IMR-90 (cell line): ENCODE measurements at regions not wholly inside any gene's neighbourhood (a gene's known extent, or its start where the extent isn't known, plus 50 kb on each side); places are given as distances from the start of the nearest gene placed in this dataset.

Experiments used
- ATAC-seq: fragments of 200-7000 bp; cut with Tn5 transposase; 2 replicates; pipeline ENCODE4 v1.9.1; 2020; ENCODE audit warnings: low read depth, mild to moderate bottlenecking, moderate library complexity
- BruUV-seq: library from RNA; stranded (reverse); fragments of 400-500 nt; replicated peaks from 2 replicates; lab custom pipeline; 2021; lab: Mats Ljungman, UMichigan
- CTCF ChIA-PET: fragments of 300-600 bp; formaldehyde crosslinking; extraction: SDS; loops from one replicate; lab custom pipeline; 2021; ENCODE audit warnings: antibody characterized with exemption; lab: Yijun Ruan, JAX
- POLR2A ChIA-PET: fragments of 300-600 bp; sonication (Branson Sonifier 250); formaldehyde crosslinking; loops from one replicate; lab custom pipeline; 2022; ENCODE audit warnings: antibody characterized with exemption; ENCODE audit not compliant: unreplicated experiment; lab: Charles Lee
- DNase-seq: peaks from one replicate; pipeline ENCODE4 v3.0.0; 2013
- H2AFZ ChIP-seq: replicated peaks from 2 replicates; pipeline ENCODE3; 2013; ENCODE audit warnings: low read length, mild to moderate bottlenecking; ENCODE audit not compliant: poor library complexity
- H2AK5ac ChIP-seq: 2 replicates; pipeline ENCODE4 v1.6.1; 2013; ENCODE audit warnings: low read depth, low read length, inconsistent platforms
- H2AK9ac ChIP-seq: replicated peaks from 2 replicates; pipeline ENCODE3; 2013; ENCODE audit warnings: mild to moderate bottlenecking, low read depth, low read length, moderate library complexity; ENCODE audit not compliant: poor library complexity
- H2BK120ac ChIP-seq: 2 replicates; pipeline ENCODE4 v1.6.1; 2013; ENCODE audit warnings: low read depth, low read length, inconsistent platforms
- H2BK15ac ChIP-seq: 3 replicates; pipeline ENCODE4 v1.6.1; 2013; ENCODE audit warnings: low read depth, low read length, inconsistent platforms
- H2BK20ac ChIP-seq: 2 replicates; pipeline ENCODE4 v1.6.1; 2013; ENCODE audit warnings: low read depth, mild to moderate bottlenecking, inconsistent platforms, low read length, moderate library complexity
- H2BK5ac ChIP-seq: 2 replicates; pipeline ENCODE4 v1.6.1; 2013; ENCODE audit warnings: mild to moderate bottlenecking, low read depth, low read length, inconsistent platforms; ENCODE audit not compliant: poor library complexity, severe bottlenecking
- H3K14ac ChIP-seq: replicated peaks from 2 replicates; pipeline ENCODE4 v1.6.1; 2013; ENCODE audit warnings: low read depth, low read length, inconsistent platforms
- H3K18ac ChIP-seq: 2 replicates; pipeline ENCODE4 v1.6.1; 2013; ENCODE audit warnings: low read depth, low read length, control low read depth
- H3K23ac ChIP-seq: 2 replicates; pipeline ENCODE4 v1.6.1; 2013; ENCODE audit warnings: low read depth, low read length, inconsistent platforms
- H3K27ac ChIP-seq: 2 replicates; pipeline ENCODE4 v1.5.1; 2013; ENCODE audit warnings: mild to moderate bottlenecking, control low read depth, low read length; ENCODE audit not compliant: insufficient read depth
- H3K27me3 ChIP-seq: 2 replicates; pipeline ENCODE4 v1.6.1; 2013; ENCODE audit warnings: low read length; ENCODE audit not compliant: control insufficient read depth, insufficient read depth
- H3K36me3 ChIP-seq: 2 replicates; pipeline ENCODE4 v1.6.1; 2013; ENCODE audit warnings: low read length, mixed read lengths; ENCODE audit not compliant: control insufficient read depth, insufficient read depth
- H3K4ac ChIP-seq: 2 replicates; pipeline ENCODE4 v1.6.1; 2013; ENCODE audit warnings: low read depth, low read length, inconsistent platforms
- H3K4me1 ChIP-seq: 2 replicates; pipeline ENCODE4 v1.6.1; 2013; ENCODE audit warnings: low read length, mixed read lengths; ENCODE audit not compliant: control insufficient read depth, insufficient read depth
- H3K4me2 ChIP-seq: 2 replicates; pipeline ENCODE4 v1.6.1; 2013; ENCODE audit warnings: low read depth, mild to moderate bottlenecking, control low read depth, low read length, moderate library complexity
- H3K4me3 ChIP-seq: 2 replicates; pipeline ENCODE4 v1.5.1; 2013; ENCODE audit warnings: low read depth, mild to moderate bottlenecking, control low read depth, low read length, moderate library complexity; ENCODE audit not compliant: insufficient read depth
- H3K56ac ChIP-seq: 2 replicates; pipeline ENCODE4 v1.6.1; 2013; ENCODE audit warnings: low read length, inconsistent platforms; ENCODE audit not compliant: insufficient read depth; ENCODE audit errors: extremely low read depth
- H3K79me1 ChIP-seq, 2 experiments: 2 replicates each; pipeline ENCODE4 v1.6.1; 2013; ENCODE audit warnings: low read length in 2 of 2, inconsistent platforms in 1 of 2, low read depth in 1 of 2
- H3K9ac ChIP-seq: 2 replicates; pipeline ENCODE4 v1.6.1; 2013; ENCODE audit warnings: low read depth, low read length, control low read depth
- H3K9me1 ChIP-seq: 2 replicates; pipeline ENCODE4 v1.6.1; 2013; ENCODE audit warnings: low read length, inconsistent platforms; ENCODE audit not compliant: insufficient read depth
- H3K9me3 ChIP-seq: 2 replicates; pipeline ENCODE4 v1.6.1; 2013; ENCODE audit warnings: low read length; ENCODE audit not compliant: control insufficient read depth, insufficient read depth
- H4K20me1 ChIP-seq: 2 replicates; pipeline ENCODE4 v1.6.1; 2013; ENCODE audit warnings: low read length, inconsistent platforms; ENCODE audit not compliant: insufficient read depth
- H4K5ac ChIP-seq: 2 replicates; pipeline ENCODE4 v1.6.1; 2013; ENCODE audit warnings: mild to moderate bottlenecking, low read depth, low read length, control low read depth
- H4K8ac ChIP-seq, 2 experiments: 2 replicates each; pipeline ENCODE4 v1.6.1; 2013; ENCODE audit warnings: low read depth in 2 of 2, low read length in 2 of 2, control low read depth in 1 of 2, inconsistent platforms in 1 of 2
- H4K91ac ChIP-seq: 2 replicates; pipeline ENCODE4 v1.6.1; 2013; ENCODE audit warnings: low read depth, low read length, inconsistent platforms; ENCODE audit not compliant: insufficient read depth
- BHLHE40 ChIP-seq: fragments of 150-350 bp; IDR thresholded peaks from 2 replicates; pipeline ENCODE4 v1.6.1; 2016; ENCODE audit warnings: mild to moderate bottlenecking, low read depth, low read length
- CEBPB ChIP-seq: IDR thresholded peaks from 2 replicates; pipeline ENCODE4 v1.6.1; 2012; ENCODE audit warnings: low read depth, low read length, improper control_type of control experiment
- CHD1 ChIP-seq: IDR thresholded peaks from 2 replicates; pipeline ENCODE4 v1.6.1; 2012; ENCODE audit warnings: low read depth, low read length, improper control_type of control experiment
- MAFK ChIP-seq: IDR thresholded peaks from 2 replicates; pipeline ENCODE4 v1.6.1; 2012; ENCODE audit warnings: low read depth, low read length, improper control_type of control experiment
- MAZ ChIP-seq: IDR thresholded peaks from 2 replicates; pipeline ENCODE4 v1.6.1; 2012; ENCODE audit warnings: low read depth, mild to moderate bottlenecking, low read length, improper control_type of control experiment, moderate library complexity, borderline replicate concordance
- NFE2L2 ChIP-seq: fragments of 150-350 bp; IDR thresholded peaks from 2 replicates; pipeline ENCODE4 v1.6.1; 2016; ENCODE audit warnings: low read depth, mild to moderate bottlenecking, low read length
- POLR2A ChIP-seq: IDR thresholded peaks from 2 replicates; pipeline ENCODE4 v1.6.1; 2012; ENCODE audit warnings: mild to moderate bottlenecking, low read depth, low read length
- RFX5 ChIP-seq: IDR thresholded peaks from 2 replicates; pipeline ENCODE4 v1.8.0; 2012; ENCODE audit warnings: low read depth, mild to moderate bottlenecking, low read length, moderate library complexity
- SMC3 ChIP-seq: fragments of 150-350 bp; IDR thresholded peaks from 2 replicates; pipeline ENCODE4 v1.6.1; 2016; ENCODE audit warnings: low read depth, mild to moderate bottlenecking, antibody characterized with exemption, low read length, moderate library complexity
- WGBS, 2 experiments: methylation state at CpG; one replicate each; pipeline versions ENCODE4 v1.1.5 to v1.1.7; 2013; ENCODE audit warnings: missing lambda C conversion rate in 2 of 2; ENCODE audit not compliant: insufficient read length in 1 of 2; ENCODE audit errors: extremely low coverage in 2 of 2; 5-methylcytosine and 5-hydroxymethylcytosine counted together
- dilution Hi-C: fragments of 300-500 bp; cut with HindIII; formaldehyde crosslinking; loops from one replicate; pipeline ENCODE4 v1.14.3; 2018; ENCODE audit warnings: low sequenced_read_pairs; ENCODE audit not compliant: unreplicated experiment
- in situ Hi-C: fragments of 300-500 bp; cut with MboI; formaldehyde crosslinking; loops from 3 replicates; pipeline ENCODE4 v1.14.3; 2019; ENCODE audit warnings: low sequenced_read_pairs, inconsistent platforms, mixed read lengths
- intact Hi-C: fragments of 100-400 bp; cut with micrococcal nuclease; formaldehyde crosslinking; loops from 2 replicates; pipeline ENCODE4 v1.10.0; 2022

DNA sequence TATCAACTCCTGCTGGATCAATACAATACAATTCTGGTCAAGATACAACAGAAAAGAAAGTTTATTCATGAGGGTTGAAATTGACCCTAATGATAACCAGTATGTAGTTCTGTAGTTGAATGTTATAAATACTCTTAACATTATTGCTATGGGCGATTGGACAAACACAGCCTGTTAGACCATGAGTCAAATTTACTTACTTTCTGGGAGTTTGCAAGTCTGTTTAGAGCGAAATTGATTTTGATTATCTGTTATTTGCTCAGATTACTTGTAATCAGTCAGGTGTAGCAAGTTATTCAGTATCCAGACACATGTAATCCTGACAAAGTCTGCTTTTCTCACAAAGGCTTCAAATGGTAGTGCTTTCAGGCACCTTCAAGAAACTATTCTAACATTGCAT lies 216.6 kb upstream of the B3GALT2 start:
- no peak for ATAC-seq
- H3K18ac ChIP-seq = no peak overlapping the region
- H2BK20ac ChIP-seq = no peak overlapping the region
- ChIA-PET CTCF (no interaction called here), POLR2A (no interaction called here)
- H2AK9ac ChIP-seq = no peak overlapping the region
- no peaks in the 10 kb centered on the region for H3K9me1 ChIP-seq
- no peaks in the 10 kb centered on the region; the same call in 1 of the 2 replicates for H3K4me1 ChIP-seq
- no peak for TF ChIP-seq MAZ
- TF ChIP-seq CHD1 = no peak
- no peak for TF ChIP-seq SMC3
- TF ChIP-seq CEBPB = no peak
- TF ChIP-seq MAFK = no peak
- TF ChIP-seq BHLHE40 = no peak
- no peak for TF ChIP-seq NFE2L2
- TF ChIP-seq POLR2A = no peak
- TF ChIP-seq RFX5 = no peak
- no peak overlapping the region for H2BK120ac ChIP-seq
- H2AK5ac ChIP-seq = no peak overlapping the region
- no peak overlapping the region for H2BK5ac ChIP-seq
- no peak overlapping the region for H3K23ac ChIP-seq
- H2BK15ac ChIP-seq = no peak overlapping the region
- no peak overlapping the region for H4K91ac ChIP-seq
- no peak for DNase-seq
- no peak overlapping the region for H3K4me3 ChIP-seq
- no peak overlapping the region for H4K5ac ChIP-seq
- H3K56ac ChIP-seq = no peak overlapping the region
- intact Hi-C loops (loop anchor here (10.0 kb wide), 1 partner anchor 762 kb away; no protein-coding TSS in a partner anchor), in situ Hi-C loops (no loop called here), dilution Hi-C loops (no loop called here)
- no peaks in the 10 kb centered on the region for H4K20me1 ChIP-seq
- no peaks in the 10 kb centered on the region for H3K79me1 ChIP-seq
- H3K9ac ChIP-seq = no peak overlapping the region
- no TSS peak for BruUV-seq
- no peak overlapping the region for H2AFZ ChIP-seq
- WGBS, 2 experiments = no CpG with 5 or more reads among the region's 2 CpGs
- H3K4ac ChIP-seq = no peak overlapping the region
- no peak overlapping the region for H4K8ac ChIP-seq
- no peak overlapping the region for H3K27ac ChIP-seq
- no peak overlapping the region for H3K14ac ChIP-seq
- no peaks in the 10 kb centered on the region for H3K36me3 ChIP-seq
- H3K4me2 ChIP-seq = no peak overlapping the region
- H3K9me3 ChIP-seq = no peaks in the 10 kb centered on the region
- no peaks in the 10 kb centered on the region for H3K27me3 ChIP-seq
